GM18907 (cell line): ENCODE measurements at regions not wholly inside any gene's neighbourhood (a gene's known extent, or its start where the extent isn't known, plus 50 kb on each side); places are given as distances from the start of the nearest gene placed in this dataset.

Source experiments
- ATAC-seq: cut with Tn5 transposase; IDR thresholded peaks from one replicate; pipeline ENCODE4 v1.9.1; 2021; ENCODE audit warnings: mild to moderate bottlenecking, moderate library complexity; ENCODE audit not compliant: unreplicated experiment

DNA sequence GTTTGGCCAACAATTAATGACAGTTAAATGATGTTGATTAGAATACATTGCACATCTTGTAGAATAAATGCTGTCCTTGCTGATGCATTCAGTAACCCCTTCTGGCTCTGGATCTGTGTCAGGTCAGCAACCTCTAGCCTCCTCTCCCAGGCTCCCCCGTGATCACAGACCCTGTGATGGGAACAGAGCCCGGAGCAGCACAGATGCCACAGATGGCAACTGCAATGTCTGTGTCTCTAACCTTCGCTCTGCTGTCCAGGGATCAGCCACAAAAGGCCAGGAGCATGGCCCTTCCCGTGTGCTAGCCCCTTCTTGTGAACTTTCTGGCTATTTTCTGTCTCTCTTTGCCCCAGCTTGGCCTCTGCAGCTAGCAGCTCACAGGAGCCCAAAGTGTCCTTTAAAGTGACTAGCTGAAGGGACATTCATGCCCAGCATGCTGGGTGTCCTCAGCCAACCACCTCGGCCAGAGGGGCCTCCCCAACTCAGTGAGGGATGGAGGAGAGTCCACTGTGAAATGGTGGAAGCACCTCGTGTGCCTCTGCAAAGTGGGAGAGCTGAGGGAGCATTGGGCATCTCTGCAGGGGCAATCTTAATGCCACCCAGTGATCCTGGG lies 167.0 kb upstream of the TCERG1L start:
- ATAC-seq, result no peak

DNA sequence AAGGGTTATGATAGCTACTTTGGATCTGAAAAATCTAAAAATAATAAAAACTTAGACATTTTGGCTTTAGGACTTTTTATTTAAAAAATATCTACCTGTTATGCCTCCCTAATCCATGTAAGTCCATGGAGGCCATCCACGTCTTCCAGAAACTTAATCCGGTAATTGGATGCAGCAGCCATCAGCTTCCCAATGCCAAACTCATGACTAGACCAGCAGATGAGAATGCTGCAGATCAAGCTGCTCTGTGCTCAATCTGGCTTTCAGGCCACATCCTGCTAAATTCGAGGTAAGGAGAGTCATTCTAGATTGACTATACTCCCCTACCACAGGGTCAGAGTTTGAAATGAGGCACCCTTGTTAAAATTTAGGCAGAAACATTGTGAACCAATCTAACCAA lies 168.5 kb upstream of the TCERG1L start:
- no peak for ATAC-seq

DNA sequence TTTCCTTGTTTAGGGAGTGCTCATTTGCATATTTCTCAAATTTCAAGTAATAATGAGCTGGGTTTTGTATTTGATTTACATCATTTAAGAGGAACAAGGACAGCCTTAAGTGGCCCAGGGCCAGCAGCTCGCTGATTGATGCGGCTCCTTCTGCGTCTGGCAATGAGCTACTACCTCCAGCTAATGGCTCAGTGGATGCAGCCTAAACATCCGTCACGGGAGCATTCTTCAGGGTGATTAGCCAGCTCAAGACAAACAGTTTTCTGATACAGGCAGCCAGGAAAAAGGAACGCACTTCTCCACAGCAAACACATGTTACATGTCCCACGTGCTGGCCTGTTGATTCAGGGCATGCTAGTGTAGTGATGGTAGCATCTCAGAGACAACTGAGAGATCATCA lies 169.3 kb upstream of the TCERG1L start:
- no peak for ATAC-seq

DNA sequence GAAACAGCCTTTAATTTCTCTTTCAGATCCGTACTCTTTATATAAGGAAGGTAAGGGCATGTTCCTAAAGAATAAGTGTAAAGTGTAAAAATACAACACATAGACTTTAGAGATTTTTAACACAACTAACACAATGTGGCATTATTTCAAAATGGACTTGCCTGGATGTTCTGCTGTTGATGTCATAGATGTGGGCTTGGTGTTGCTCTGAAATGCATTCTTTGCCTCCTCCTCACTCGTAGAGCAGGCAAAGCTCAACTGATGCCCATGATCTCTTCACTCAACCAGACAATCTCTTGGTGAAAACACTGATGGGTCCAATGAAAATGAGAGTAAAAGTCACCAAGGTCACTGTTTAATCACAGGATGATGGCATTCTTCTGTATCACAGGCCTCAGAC lies 174.2 kb upstream of the TCERG1L start:
- ATAC-seq, result no peak

DNA sequence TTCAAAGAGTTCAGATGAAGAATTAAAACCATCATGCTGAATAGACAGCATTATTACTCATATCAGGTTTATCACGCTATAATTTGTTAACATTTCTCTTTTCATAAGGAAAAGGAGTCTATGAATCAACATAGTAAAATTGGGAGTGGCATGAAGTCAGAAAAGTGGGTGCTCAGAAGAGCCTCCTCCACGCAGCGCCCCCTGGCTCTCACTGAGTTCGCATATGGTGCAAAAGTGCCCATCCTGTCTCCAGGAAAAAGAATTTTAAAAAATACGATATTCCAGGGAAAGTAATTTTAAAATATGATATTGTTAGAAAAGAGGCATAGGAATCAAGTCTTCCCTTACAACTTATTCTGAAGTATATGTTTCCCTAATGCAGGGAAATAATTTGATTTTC lies 176.3 kb upstream of the TCERG1L start:
- ATAC-seq, result no peak

DNA sequence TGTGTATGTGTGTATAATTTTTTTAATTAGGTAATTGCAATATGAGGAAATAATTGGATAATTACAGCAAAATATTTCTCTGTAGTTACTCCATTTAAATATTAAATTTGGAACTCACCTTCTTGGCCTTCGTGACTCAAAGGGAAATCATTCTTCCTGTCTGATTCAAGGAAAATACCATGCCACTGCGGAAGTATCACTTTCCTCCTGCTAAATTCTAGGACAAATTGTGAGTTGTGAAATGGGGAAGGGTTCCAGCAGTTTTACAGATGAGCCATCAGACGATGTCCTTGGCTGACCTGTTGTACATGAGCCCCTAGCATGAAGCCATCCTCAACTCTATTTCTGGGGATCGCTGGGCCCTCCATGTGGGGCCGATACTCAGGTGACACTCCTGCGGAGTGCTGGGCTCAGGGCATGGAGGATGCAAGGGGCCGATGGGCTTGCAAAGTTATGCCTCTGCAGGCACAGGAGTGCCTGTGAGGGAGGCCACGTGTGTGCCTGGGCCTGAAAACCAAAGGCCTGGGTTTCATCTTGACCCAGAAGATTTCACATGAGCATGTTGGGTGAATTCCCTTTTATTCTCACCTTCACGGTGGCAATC lies 179.6 kb upstream of the TCERG1L start:
- ATAC-seq, result no peak

DNA sequence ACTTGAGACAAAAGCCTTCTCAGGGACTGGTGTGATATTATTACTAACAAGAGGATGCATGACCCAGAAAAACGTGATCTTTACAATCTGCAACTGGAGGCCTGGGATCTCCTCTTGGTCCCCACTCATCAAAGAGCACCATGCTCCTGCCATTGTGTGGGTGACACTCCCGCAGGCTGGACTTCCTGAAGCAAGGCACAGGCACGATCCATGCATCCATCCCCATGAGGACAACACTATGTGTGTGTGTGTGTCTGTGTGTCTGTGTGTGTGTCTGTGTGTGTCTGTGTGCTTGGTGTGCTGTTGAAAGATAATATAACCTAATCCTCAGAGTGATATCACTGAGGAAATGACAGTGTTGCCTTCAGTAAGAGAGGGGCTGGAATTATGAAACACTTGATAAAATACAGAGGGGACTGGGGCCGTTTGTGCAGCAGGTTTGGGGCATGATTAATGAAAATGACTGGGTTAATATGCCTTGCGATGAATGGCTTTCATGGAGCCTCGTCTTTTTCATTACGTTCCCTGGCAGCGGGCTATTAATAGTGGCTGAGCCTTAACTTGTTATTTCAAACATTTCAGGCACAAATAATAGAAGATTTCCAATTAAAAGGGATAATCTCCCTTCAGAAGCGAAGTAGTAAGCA lies 180.8 kb upstream of the TCERG1L start:
- no peak for ATAC-seq

DNA sequence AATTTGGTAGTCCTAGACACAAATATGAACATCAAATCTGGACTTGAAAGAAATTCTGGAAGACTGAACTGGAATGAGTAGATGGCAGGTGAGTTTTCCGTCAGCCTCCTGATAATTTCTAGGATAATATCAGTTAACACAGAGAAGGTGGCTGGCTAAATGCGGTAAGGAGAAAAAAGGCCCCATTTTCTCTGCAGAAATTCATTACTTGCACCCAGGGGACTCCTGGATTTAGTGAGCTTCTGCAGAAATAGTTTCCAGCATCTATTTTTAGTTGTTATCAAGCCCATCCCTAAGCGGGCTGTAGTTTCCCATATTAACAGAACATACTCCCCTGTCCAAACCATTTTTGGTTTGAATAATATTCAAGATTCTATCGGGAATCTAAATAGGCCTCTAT lies 181.9 kb upstream of the TCERG1L start:
- ATAC-seq, result no peak

DNA sequence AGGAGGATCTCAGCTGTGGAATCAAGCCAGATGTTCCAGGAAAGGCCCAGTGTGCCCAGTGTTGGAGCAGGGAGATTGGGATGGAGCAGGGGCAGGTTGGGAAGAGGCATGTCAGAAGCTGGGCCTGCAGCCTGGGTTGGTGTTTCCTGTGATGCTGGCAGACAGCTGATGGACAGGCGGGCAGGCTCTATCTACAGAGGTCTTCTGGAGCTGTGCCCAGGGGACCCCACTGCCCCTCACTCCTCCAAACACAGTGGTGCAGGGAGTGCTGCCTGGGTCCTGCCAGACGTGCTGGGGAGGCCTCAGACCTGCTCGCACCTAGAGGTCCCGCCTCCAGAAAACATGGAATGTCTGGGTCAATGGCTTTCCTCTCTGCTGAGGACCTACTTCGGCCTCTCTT lies 182.9 kb upstream of the TCERG1L start:
- no peak for ATAC-seq

DNA sequence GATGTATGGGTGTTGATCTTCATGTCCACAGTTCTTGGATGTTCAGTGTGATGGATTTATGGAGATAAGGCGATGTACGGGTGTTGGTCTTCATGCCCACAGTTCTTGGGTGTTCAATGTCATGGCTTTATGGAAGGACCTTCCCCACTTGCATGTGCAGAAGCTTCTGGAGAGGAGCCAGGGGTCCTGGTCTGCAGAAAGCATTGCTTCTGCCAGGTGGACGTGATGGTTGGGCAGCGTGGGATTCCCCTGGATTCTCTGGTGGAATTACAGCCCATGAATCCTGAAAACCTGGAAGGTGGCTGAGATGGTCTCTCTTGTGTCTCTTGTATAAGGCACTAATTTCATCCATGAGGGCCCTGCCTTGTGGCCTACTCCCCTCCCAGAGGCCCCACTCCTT lies 183.7 kb upstream of the TCERG1L start:
- no peak for ATAC-seq

DNA sequence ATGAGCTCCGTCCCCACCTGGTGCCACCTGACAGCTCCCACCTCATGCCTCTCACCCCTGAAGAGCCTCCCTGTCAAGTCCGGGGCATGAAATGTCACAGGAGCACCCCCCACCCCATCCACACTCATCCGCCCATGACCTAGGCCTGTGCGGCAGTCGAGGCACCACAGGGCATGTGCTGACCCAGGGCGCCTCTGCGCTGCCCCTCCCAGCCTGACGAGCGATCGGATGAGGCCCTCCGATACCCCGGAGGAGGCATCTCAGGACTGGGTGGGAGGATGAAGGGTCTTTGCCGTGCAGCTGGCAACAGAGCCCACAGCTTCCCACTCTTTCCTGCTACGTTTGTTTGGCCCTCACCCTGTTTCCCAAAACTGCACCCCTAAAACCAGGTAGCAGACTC lies 184.4 kb upstream of the TCERG1L start:
- no peak for ATAC-seq

DNA sequence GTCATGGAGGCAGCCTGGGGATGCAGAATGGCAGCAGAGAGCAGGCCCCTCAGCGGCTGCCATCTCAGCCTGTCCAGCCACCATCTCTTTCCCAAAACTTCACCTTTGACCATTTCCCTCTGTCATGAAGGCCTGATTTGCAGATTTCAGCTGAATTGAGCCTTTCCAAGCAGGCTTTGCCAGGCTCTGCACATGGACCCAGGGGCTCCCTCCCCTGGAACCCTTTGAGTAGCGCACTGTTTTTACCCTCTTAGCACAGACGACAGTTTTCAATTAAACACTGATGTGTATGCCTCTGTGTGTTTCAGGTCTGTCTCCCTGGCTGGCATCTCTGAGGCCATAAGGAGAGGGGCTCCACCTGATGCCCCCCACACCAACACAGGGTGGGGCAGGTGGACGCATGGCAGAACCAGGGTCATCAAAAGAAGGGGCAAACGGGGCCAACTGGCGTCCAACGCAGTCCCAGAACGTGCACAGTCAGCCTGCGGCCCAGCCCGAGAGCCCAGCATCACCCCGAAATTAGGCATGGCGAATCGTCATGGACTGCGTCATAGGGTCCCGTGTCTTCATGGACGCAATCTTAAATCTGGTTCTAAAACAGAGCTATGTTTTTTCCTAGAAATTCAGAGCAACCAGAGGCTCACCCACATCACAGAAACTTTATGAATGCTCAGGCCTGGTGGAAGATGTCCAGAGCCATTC lies 185.0 kb upstream of the TCERG1L start:
- no peak for ATAC-seq

DNA sequence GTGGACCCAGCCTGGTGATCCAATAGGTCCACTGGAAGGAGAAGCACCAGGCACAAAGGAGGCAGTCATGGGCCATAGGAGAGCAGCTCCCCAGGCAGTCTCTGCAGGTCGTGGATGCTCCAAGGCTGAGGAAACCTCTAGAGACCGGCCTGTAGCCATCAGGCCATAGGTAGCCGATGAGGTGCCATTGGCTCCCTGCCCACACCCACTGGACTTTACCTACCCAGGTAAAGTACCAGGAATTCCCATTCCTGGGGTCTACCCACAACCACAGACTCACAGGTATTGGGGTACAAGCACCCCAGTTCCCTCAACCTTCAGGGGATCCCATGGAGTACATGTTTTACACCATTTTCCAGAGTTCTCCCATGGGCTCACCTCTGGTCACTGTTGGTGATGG lies 188.0 kb upstream of the TCERG1L start:
- ATAC-seq, result no peak

DNA sequence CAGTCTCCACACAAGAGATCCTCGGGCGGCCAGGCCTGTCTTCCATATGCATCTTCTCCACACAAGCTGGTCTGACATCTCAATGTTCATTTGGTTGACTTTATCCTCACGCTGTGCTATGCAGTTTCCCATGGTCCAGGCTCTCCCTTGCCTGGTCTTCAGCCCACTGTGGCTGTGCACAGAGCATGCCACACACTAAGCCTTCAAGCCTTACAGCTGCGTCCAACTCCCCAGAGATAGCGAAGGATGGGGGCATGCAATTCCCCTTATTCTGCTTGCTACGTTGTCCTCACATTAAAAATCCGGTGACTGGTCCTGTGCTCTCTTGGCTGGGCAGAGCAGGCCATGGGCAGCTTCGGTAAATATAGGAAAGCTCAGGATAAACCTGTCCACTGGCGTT lies 188.7 kb upstream of the TCERG1L start:
- no peak for ATAC-seq

DNA sequence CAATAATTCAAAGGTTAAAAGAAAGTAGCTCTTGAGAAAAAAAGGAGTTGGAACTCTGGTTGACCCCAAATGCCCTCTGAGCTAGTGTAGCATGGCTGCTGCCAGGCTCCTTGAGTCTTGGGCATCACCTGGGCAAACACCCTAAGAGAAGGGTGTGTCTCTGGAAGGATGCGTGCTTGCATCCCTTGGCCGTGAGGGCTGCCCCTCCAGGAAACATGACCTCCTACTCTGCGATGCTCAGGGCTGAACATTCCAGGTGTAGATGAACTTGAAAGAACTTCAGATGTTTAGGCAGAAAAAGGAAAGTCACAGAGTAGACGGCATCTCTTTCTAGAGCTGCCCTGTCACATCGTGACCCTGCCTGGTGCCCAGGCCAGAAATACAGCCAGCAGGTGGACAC lies 189.4 kb upstream of the TCERG1L start:
- ATAC-seq, result no peak

DNA sequence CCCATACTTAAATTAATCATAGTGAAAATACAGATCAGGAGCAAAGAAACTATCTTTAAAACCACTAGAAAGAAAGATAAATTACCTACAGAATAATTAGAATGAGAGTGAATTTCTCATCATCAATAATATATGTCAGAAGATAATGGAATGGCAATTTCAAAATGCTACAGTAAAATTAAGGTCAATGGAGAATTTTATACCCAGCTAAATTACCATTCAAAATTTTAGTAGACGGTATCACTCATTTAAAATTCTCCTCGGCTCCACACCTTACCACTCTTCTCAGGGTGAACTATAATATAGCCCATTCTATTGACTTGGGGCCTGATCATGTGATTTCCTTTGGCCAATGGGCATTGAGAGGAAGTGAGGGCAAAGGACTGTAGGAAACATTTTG lies 192.5 kb upstream of the TCERG1L start:
- ATAC-seq, result no peak

DNA sequence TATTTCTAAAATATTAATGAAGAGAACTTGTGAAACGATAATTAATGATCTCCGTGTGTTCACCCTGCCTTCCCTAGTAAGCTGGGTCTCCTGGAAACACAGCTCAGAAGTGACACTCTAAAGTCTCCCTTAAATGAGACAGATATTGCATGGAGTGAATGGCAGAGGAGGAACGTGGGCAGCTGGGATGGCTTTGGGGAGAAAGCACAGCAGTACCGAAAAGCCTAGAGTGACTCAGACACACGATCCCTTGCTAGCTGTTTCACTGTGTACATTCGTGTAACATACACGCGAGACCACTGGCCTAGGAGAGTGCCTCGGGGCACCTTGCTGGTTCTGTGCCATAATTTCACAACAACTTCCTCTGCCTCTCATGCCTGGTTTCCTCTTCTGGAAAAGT lies 199.9 kb upstream of the TCERG1L start:
- ATAC-seq, result no peak

DNA sequence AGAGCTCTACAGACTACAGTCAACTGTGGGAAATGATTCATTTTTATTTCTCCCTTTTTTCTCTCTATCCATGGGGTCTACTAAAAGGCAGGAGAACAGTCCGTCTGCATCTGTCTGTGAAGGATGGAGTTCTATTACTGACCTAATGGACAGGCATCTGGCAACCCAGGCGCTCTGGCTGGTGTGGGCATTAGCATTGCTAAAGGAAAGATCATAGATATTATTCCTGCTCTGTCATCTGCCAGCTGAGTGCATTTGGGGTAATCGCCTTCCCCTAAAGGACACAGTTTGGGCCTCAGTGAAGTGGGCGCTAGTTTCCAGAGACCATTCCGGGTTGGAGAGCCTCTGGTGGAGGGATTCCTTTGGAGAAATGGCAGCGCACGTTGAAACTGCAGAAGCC lies 201.3 kb upstream of the TCERG1L start:
- no peak for ATAC-seq

DNA sequence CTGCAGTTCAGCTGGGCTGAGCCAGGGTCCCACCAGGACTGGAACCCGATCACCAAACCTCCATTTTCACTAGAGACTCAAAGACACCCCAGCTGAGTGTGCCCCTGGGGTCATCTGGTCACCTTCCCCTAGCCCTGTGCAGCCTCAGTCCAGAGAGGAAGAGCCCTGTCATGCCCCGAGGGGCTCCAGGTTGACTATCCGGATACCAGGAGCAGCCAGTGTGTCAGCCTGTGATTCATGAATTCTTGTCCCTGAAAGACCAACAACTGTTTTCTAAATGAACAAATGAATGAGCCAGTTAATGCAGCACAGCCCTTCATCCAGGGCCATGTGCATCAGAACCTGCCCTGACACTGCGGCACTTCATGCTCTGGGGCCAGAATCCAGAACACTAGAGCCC lies 201.9 kb upstream of the TCERG1L start:
- ATAC-seq, result no peak

DNA sequence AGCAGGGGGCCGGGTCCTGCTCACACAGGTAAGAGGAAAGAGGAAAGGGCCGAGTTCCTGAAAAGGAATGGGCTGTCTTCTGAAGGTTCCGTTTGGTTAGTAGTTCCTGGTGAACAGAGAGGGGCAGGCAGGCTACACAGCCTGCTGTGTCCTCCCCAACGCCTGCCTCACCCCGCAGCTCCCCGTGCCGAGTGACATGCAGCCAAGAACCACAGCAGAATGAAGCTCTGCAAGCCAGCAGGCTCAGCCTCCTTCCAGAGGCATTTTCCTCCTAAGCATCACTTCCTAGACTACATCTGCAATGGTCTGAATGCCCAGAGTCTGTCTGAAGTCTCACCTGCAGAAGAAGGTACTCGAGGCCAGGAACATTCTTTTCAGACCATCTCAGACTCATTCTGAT lies 202.4 kb upstream of the TCERG1L start:
- no peak for ATAC-seq

DNA sequence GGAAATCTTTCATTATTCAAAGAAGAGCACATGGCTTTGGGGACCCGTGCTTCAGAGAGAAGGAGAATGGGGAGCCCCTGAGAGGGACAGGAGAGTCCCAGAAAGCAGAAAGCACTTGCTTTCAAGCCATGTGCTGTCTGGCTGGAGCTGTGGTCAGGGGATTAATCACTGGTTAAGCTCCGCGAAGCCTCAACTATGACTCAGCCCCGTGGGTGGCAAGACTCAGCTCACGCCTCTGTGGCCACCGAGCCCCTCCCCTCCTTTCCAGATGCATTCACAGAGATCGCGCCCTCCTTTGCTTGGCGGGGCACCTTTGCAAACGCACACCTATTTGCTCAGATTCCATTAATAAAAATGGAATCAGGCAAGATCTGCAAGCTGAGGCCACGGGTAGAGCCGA lies 202.9 kb upstream of the TCERG1L start:
- no peak for ATAC-seq

DNA sequence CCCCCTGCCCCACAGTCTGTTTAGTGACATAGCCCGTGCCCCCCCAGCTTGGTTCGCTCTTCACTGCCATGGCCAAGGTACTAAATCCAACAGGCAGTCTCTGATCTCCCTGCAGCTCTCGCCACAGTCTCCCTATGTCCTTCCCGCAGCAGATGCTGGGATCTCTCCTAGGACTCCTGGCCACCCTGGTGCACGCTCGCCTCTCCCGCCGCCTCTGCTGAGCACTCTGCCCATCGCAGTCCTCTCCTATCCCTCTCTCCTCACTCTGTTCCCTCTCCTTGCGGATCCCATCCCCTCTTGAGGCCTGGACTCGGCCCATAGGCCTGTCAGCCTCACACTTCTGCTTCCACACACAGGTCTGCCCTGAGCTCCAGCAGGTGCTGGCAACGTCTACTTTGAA lies 204.8 kb upstream of the TCERG1L start:
- ATAC-seq, result no peak
